Gastrocnemius medialis (tissue), 4 donors: ENCODE measurements at regions not wholly inside any gene's neighbourhood (a gene's known extent, or its start where the extent isn't known, plus 50 kb on each side); places are given as distances from the start of the nearest gene placed in this dataset.

Experiments used
- ATAC-seq, 2 donors: fragments of 150-250 bp; one replicate each; pipeline ENCODE4 v1.9.1; 2016
- DNase-seq, 2 donors: peaks; one replicate each; pipeline ENCODE4 v3.0.0-alpha.2; 2019
- H3K27ac ChIP-seq, 4 donors: fragments of 200-600 bp; sonication (generic); 1 replicate in 1 of 4; 2 replicates in 3 of 4; pipeline ENCODE4 v1.5.1; 2016 to 2018; ENCODE audit warnings: mild to moderate bottlenecking in 2 of 4, moderate library complexity in 1 of 4
- H3K27me3 ChIP-seq, 3 donors: fragments of 200-600 bp; sonication (generic) in 2 of 3; 1 replicate in 1 of 3; 2 replicates in 2 of 3; pipeline versions ENCODE4 v1.5.1 to v1.6.0; 2016 to 2019; ENCODE audit warnings: mild to moderate bottlenecking in 1 of 3, moderate library complexity in 1 of 3
- H3K36me3 ChIP-seq, 2 donors: fragments of 200-600 bp; sonication (generic) in 1 of 2; one replicate each; pipeline ENCODE4 v1.5.1; 2017 to 2018
- H3K4me1 ChIP-seq, 2 donors: fragments of 200-600 bp; sonication (generic) in 1 of 2; one replicate each; pipeline ENCODE4 v1.5.1; 2016 to 2017; ENCODE audit warnings: mild to moderate bottlenecking in 2 of 2
- H3K4me3 ChIP-seq, 4 donors: fragments of 200-600 bp; sonication (generic) in 3 of 4; 1 replicate in 1 of 4; 2 replicates in 3 of 4; pipeline ENCODE4 v1.5.1; 2016 to 2019; ENCODE audit warnings: mild to moderate bottlenecking in 2 of 4
- H3K9me3 ChIP-seq, 3 donors: fragments of 200-600 bp; sonication (generic) in 2 of 3; 1 replicate in 1 of 3; 2 replicates in 2 of 3; pipeline ENCODE4 v1.5.1; 2016 to 2019
- CTCF ChIP-seq, 5 experiments: fragments of 450-650 bp in 3 of 5; fragments of 200-600 bp in 2 of 5; sonication (generic) in 2 of 5; IDR thresholded peaks in 4 of 5; conservative IDR thresholded peaks in 1 of 5; 1 replicate in 4 of 5; 2 replicates in 1 of 5; pipeline ENCODE4 v1.5.1; 2016 to 2019; ENCODE audit warnings: antibody characterized with exemption in 5 of 5, mild to moderate bottlenecking in 3 of 5, moderate library complexity in 3 of 5
- POLR2A ChIP-seq, 2 donors: fragments of 450-650 bp; IDR thresholded peaks; one replicate each; pipeline ENCODE4 v1.6.1; 2017; ENCODE audit warnings: antibody characterized with exemption in 2 of 2, mild to moderate bottlenecking in 2 of 2, moderate library complexity in 2 of 2
- in situ Hi-C, 4 donors: fragments of 200-750 bp; cut with MboI; loops; one replicate each; pipeline versions ENCODE4 v1.15.0 to v1.8.0; 2017; ENCODE audit warnings: low sequenced_read_pairs in 4 of 4
- intact Hi-C: fragments of 100-400 bp; cut with DNase I; formaldehyde crosslinking; loops from one replicate; pipeline ENCODE4 v1.15.1; 2023; ENCODE audit warnings: low total_unique reads

DNA sequence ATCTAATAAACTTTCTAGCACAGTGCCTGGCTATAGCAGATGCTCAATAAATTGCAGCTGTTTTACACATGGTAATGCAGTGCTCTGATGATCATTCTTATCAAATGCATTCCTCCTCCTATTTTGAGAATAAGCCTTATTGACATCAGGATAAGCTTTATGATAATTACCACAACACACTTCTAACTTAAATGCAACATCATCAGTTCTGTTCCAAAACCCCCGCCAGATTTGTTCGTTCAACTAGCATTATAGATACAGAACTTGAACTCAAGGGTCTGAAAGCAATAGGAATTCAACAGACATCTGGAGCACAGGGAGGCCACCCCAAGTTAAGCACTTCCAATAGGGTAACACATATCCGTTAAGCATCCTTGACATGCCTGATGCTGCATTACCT lies 684.4 kb upstream of the LMCD1 start:
- intact Hi-C loops, result no loop called here

DNA sequence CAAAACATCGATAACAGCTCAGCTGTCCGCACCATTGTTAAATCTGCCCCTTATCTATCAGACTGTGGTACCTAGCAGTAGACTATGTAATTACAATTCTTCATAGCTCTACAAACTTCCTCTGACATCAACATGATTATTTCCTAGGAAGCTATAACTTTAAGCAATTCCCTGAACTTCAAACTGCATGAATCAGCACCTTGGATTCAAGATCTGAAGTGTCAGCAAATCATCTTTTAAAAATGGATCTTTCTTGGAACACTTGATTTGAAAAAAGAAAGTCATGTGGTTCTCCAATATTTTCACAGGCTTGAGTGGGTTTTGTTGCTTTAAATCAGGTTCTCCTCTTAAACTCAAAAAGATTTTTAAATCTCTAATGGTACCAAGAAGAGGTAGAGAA lies 680.7 kb upstream of the LMCD1 start:
- no peak for ATAC-seq
- in situ Hi-C loops, result no loop called here
- no peak overlapping the region for H3K4me3 ChIP-seq

More for the DNA sequence above, 684.4 kb upstream of the LMCD1 start:
- Histone ChIP-seq H3K27me3 (no peaks in the 10 kb centered on the region), H3K4me1 (no peaks in the 10 kb centered on the region), H3K9me3 (no peaks in the 10 kb centered on the region), H3K4me3 (no peak overlapping the region), H3K36me3 (no peaks in the 10 kb centered on the region), H3K27ac (no peak overlapping the region)
- no peak for ATAC-seq
- TF ChIP-seq POLR2A (IDR thresholded peaks at IDR 0.05), result no peak
- no peak for TF ChIP-seq CTCF (IDR thresholded peaks at IDR 0.05 in 4 of 5, conservative IDR thresholded peaks at IDR 0.05 in 1 of 5)
- in situ Hi-C loops, result no loop called here
- DNase-seq, result no peak

DNA sequence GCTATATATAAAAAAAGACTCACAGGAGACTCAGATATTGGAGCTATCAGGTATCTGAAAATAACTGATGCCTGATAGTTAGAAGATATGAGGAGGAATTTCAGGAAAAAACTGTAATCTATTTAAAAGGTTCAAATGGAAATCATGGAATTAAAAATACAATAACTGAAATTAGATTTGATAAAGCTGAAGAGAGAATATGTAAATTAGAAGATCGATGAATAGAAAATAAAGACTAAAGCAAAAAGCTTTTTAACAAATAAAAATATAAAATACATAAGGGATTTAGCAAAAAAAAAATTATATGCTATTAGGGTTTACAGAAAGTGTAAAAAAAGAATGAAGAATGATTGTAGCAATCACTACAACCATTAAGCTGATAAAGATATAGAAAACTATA lies 679.8 kb upstream of the LMCD1 start:
- H3K36me3 ChIP-seq, result no peaks in the 10 kb centered on the region
- no peak overlapping the region for H3K27ac ChIP-seq
- intact Hi-C loops, result no loop called here
- H3K4me1 ChIP-seq, result no peaks in the 10 kb centered on the region
- ATAC-seq (no peak), DNase-seq (no peak)
- TF ChIP-seq CTCF (IDR thresholded peaks at IDR 0.05 in 4 of 5, conservative IDR thresholded peaks at IDR 0.05 in 1 of 5), result no peak
- no peak for TF ChIP-seq POLR2A (IDR thresholded peaks at IDR 0.05)
- in situ Hi-C loops, result no loop called here
- H3K4me3 ChIP-seq, result no peak overlapping the region
- no peaks in the 10 kb centered on the region for H3K27me3 ChIP-seq
- H3K9me3 ChIP-seq, result no peaks in the 10 kb centered on the region

More for the DNA sequence above, 680.7 kb upstream of the LMCD1 start:
- H3K27me3 ChIP-seq, result no peaks in the 10 kb centered on the region
- no peak overlapping the region for H3K27ac ChIP-seq
- H3K4me1 ChIP-seq, result no peaks in the 10 kb centered on the region
- intact Hi-C loops, result no loop called here
- DNase-seq, result no peak
- TF ChIP-seq CTCF (IDR thresholded peaks at IDR 0.05 in 4 of 5, conservative IDR thresholded peaks at IDR 0.05 in 1 of 5) (no peak), POLR2A (IDR thresholded peaks at IDR 0.05) (no peak)
- H3K9me3 ChIP-seq, result no peaks in the 10 kb centered on the region
- no peaks in the 10 kb centered on the region for H3K36me3 ChIP-seq

DNA sequence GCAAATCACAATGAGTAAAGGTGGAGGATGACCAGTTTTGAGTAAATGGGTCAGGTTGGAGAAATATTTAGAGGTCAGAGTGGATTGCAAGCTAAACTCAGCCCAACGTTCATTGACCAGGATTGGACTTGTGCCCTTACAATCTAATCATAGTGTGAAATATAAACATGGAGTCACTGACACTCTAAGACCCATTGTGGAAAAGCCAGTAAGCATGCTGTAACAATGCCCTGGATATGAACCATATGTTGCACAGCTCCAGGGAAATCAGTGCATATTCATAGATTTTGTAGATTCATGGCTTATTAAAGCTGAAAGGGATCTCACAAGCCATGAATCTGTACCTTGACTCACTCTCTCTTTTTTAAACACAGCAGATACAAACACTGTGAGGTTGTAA lies 660.2 kb upstream of the LMCD1 start:
- in situ Hi-C loops, result no loop called here
- intact Hi-C loops, result no loop called here
- Histone ChIP-seq H3K27ac (no peak overlapping the region), H3K4me3 (no peak overlapping the region), H3K9me3 (no peaks in the 10 kb centered on the region), H3K4me1 (no peaks in the 10 kb centered on the region), H3K36me3 (no peaks in the 10 kb centered on the region), H3K27me3 (no peaks in the 10 kb centered on the region)
- TF ChIP-seq POLR2A (IDR thresholded peaks at IDR 0.05) (no peak), CTCF (IDR thresholded peaks at IDR 0.05 in 4 of 5, conservative IDR thresholded peaks at IDR 0.05 in 1 of 5) (no peak)
- DNase-seq (no peak), ATAC-seq (no peak)

- Histone ChIP-seq H3K9me3 (no peaks in the 10 kb centered on the region), H3K27me3 (no peaks in the 10 kb centered on the region), H3K4me1 (no peaks in the 10 kb centered on the region), H3K4me3 (no peak overlapping the region), H3K27ac (no peak overlapping the region), H3K36me3 (no peaks in the 10 kb centered on the region)
- in situ Hi-C loops, result no loop called here
- TF ChIP-seq CTCF (IDR thresholded peaks at IDR 0.05 in 4 of 5, conservative IDR thresholded peaks at IDR 0.05 in 1 of 5), result no peak
- TF ChIP-seq POLR2A (IDR thresholded peaks at IDR 0.05), result no peak
- DNase-seq, result no peak
- ATAC-seq, result no peak
- intact Hi-C loops, result no loop called here
These were observed 658.2 kb upstream of the LMCD1 start for GRCh38 chr3:7843441-7843840.
